ENCODE measurements at regions not wholly inside any gene's neighbourhood (a gene's known extent, or its start where the extent isn't known, plus 50 kb on each side); places are given as distances from the start of the nearest gene placed in this dataset.
A peak's percentile ranks its signal among the peaks of the same experiment; 100 is the strongest.

- TF ChIP-seq ZNF557 (CRISPR knock-in tag; IDR thresholded peaks at IDR 0.05) (no peak), NFKB2 (CRISPR knock-in tag; IDR thresholded peaks at IDR 0.05; ENCODE audit: borderline replicate concordance) (no peak), ZNF318 (CRISPR knock-in tag; IDR thresholded peaks at IDR 0.05) (no peak), ZNF746 (CRISPR knock-in tag; IDR thresholded peaks at IDR 0.05) (no peak)
These were observed 590.9 kb upstream of the NRSN1 start (continued) for GRCh38 chr6:23535101-23535500.

DNA sequence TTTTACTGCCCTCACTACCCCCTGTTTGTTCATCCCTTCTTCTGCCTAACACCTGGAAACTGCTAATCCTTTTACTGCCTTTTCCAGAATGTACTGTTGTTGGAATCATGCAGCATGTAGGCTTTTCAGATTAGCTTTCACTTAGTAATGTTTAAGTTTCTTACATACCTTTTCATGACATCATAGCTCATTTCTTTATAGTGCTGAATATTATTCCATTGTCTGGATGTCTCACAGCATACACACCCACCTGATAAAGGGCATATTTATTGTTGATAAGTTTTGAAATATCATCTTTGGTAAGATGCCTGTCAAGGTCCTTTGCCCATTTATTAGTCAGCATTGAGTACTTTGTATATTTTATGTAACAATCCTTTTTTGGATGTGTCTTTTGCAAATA, 588.2 kb upstream of the NRSN1 start:
- POLR2A ChIA-PET: no interaction called here
- Histone ChIP-seq H3K4me3 (replicated peaks in 1 of 3; ENCODE audit: insufficient read depth in 1 of 3, low read depth in 2 of 3, low read length in 3 of 3) (no peak overlapping the region), H4K20me1 (ENCODE audit: insufficient read depth, low read length) (no peaks in the 10 kb centered on the region), H3K79me2 (ENCODE audit: insufficient read depth, low read length) (no peaks in the 10 kb centered on the region), H3K4me1 (ENCODE audit: insufficient read depth, low read length) (no peaks in the 10 kb centered on the region), H3K36me3 (replicated peaks in 1 of 2; ENCODE audit: control insufficient read depth in 1 of 2, insufficient read depth in 2 of 2, low read length in 2 of 2) (no peaks in the 10 kb centered on the region), H3K27ac (ENCODE audit: extremely low read length, insufficient read depth, low read length) (no peak overlapping the region), H3K9ac (ENCODE audit: insufficient read depth, low read depth, low read length) (no peak overlapping the region), H3K27me3 (ENCODE audit: control insufficient read depth in 1 of 2, insufficient read depth in 2 of 2, low read length in 2 of 2) (no peaks in the 10 kb centered on the region), H3K9me3 (ENCODE audit: low read length) (no peaks in the 10 kb centered on the region), H2AFZ (ENCODE audit: low read length) (no peak overlapping the region), H3K4me2 (ENCODE audit: low read depth, low read length) (no peak overlapping the region)
- DNase-seq (ENCODE audit: low spot score): no peak
- no peak for ATAC-seq
- in situ Hi-C loops (cut with HindIII; ENCODE audit: extremely low pct_ligation_motif_present, low pct_unique_long_range_greater_than_20kb): no loop called here
- CTCF ChIA-PET (ENCODE audit: low intra/inter-chr PET ratio, low total read pairs): no interaction called here
- intact Hi-C loops (cut with micrococcal nuclease; ENCODE audit: unreplicated experiment): no loop called here
- no TSS peak for BruUV-seq (replicated peaks)
- FAIRE-seq: no peak
- peak; percentile 48 for TF ChIP-seq ATF7 (IDR thresholded peaks at IDR 0.05)
- no peak for TF ChIP-seq ATF7 (CRISPR knock-in tag; IDR thresholded peaks at IDR 0.05)
- TF ChIP-seq SMAD1 (CRISPR knock-in tag; IDR thresholded peaks at IDR 0.05; ENCODE audit: borderline replicate concordance, low read depth): no peak
- TF ChIP-seq DPF2 (CRISPR knock-in tag; IDR thresholded peaks at IDR 0.05; ENCODE audit: borderline replicate concordance, low read depth): no peak
- no peak for TF ChIP-seq MTA3 (CRISPR knock-in tag; IDR thresholded peaks at IDR 0.05)
- no peak for TF ChIP-seq ZNF777 (CRISPR knock-in tag; IDR thresholded peaks at IDR 0.05)
- TF ChIP-seq, protein P1, sequence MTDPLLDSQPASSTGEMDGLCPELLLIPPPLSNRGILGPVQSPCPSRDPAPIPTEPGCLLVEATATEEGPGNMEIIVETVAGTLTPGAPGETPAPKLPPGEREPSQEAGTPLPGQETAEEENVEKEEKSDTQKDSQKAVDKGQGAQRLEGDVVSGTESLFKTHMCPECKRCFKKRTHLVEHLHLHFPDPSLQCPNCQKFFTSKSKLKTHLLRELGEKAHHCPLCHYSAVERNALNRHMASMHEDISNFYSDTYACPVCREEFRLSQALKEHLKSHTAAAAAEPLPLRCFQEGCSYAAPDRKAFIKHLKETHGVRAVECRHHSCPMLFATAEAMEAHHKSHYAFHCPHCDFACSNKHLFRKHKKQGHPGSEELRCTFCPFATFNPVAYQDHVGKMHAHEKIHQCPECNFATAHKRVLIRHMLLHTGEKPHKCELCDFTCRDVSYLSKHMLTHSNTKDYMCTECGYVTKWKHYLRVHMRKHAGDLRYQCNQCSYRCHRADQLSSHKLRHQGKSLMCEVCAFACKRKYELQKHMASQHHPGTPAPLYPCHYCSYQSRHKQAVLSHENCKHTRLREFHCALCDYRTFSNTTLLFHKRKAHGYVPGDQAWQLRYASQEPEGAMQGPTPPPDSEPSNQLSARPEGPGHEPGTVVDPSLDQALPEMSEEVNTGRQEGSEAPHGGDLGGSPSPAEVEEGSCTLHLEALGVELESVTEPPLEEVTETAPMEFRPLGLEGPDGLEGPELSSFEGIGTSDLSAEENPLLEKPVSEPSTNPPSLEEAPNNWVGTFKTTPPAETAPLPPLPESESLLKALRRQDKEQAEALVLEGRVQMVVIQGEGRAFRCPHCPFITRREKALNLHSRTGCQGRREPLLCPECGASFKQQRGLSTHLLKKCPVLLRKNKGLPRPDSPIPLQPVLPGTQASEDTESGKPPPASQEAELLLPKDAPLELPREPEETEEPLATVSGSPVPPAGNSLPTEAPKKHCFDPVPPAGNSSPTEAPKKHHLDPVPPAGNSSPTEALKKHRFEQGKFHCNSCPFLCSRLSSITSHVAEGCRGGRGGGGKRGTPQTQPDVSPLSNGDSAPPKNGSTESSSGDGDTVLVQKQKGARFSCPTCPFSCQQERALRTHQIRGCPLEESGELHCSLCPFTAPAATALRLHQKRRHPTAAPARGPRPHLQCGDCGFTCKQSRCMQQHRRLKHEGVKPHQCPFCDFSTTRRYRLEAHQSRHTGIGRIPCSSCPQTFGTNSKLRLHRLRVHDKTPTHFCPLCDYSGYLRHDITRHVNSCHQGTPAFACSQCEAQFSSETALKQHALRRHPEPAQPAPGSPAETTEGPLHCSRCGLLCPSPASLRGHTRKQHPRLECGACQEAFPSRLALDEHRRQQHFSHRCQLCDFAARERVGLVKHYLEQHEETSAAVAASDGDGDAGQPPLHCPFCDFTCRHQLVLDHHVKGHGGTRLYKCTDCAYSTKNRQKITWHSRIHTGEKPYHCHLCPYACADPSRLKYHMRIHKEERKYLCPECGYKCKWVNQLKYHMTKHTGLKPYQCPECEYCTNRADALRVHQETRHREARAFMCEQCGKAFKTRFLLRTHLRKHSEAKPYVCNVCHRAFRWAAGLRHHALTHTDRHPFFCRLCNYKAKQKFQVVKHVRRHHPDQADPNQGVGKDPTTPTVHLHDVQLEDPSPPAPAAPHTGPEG (CRISPR knock-in tag; IDR thresholded peaks at IDR 0.05): no peak

All from HepG2 (cell line).